ENCODE measurements at regions not wholly inside any gene's neighbourhood (a gene's known extent, or its start where the extent isn't known, plus 50 kb on each side); places are given as distances from the start of the nearest gene placed in this dataset.

DNA sequence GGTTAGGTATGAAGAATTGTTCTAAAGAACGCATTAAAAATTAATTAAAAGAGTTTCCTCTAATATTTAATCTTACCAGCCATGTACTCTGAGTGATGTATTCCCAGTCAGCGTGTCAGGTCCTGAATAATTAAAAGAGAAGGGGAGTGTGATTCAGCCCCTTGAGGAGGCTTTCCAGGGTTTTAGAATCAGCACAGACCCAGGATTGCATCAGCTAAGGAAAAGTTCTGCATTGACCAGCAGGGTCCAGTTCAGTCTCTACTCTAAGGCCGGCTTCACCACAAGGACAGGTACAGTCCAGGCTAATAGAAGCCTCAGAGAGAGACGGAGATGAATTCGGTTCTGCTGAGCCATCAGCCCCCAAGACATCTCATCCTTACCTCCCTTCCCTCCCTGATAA is 499.5 kb upstream of the PROK2 start:
- TF ChIP-seq, protein P1, sequence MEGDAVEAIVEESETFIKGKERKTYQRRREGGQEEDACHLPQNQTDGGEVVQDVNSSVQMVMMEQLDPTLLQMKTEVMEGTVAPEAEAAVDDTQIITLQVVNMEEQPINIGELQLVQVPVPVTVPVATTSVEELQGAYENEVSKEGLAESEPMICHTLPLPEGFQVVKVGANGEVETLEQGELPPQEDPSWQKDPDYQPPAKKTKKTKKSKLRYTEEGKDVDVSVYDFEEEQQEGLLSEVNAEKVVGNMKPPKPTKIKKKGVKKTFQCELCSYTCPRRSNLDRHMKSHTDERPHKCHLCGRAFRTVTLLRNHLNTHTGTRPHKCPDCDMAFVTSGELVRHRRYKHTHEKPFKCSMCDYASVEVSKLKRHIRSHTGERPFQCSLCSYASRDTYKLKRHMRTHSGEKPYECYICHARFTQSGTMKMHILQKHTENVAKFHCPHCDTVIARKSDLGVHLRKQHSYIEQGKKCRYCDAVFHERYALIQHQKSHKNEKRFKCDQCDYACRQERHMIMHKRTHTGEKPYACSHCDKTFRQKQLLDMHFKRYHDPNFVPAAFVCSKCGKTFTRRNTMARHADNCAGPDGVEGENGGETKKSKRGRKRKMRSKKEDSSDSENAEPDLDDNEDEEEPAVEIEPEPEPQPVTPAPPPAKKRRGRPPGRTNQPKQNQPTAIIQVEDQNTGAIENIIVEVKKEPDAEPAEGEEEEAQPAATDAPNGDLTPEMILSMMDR (conservative IDR thresholded peaks at IDR 0.05; ENCODE audit: low read depth, low read length) = no peak
- no peak for TF ChIP-seq MAZ (IDR thresholded peaks at IDR 0.05; ENCODE audit: borderline replicate concordance, low read depth, low read length)
- no peak for TF ChIP-seq POLR2A (IDR thresholded peaks at IDR 0.05; ENCODE audit: low read depth, low read length)
- TF ChIP-seq CEBPB (IDR thresholded peaks at IDR 0.05; ENCODE audit: low read depth, low read length) = no peak

All from IMR-90 (cell line).